AG09319 (cell line): ENCODE measurements at regions not wholly inside any gene's neighbourhood (a gene's known extent, or its start where the extent isn't known, plus 50 kb on each side); places are given as distances from the start of the nearest gene placed in this dataset.

Source experiments
- DNase-seq: peaks from one replicate; pipeline ENCODE4 v3.0.0-alpha.2; 2010; ENCODE audit warnings: low read depth; ENCODE audit errors: extremely low read depth
- CTCF ChIP-seq: IDR thresholded peaks from 2 replicates; pipeline ENCODE4 v1.5.1; 2011; ENCODE audit warnings: low read depth, mild to moderate bottlenecking, inconsistent platforms, low read length, moderate library complexity

GRCh38 chr2:5908071-5908470, 215.9 kb downstream of the SOX11 start:
- TF ChIP-seq CTCF = no peak
- no peak for DNase-seq

- DNase-seq = no peak
- no peak for TF ChIP-seq CTCF
Observed at GRCh38 chr2:5911718-5912117, 219.5 kb downstream of the SOX11 start.

- no peak for DNase-seq
- TF ChIP-seq CTCF = no peak
Observed at GRCh38 chr2:5913711-5914395, 221.7 kb downstream of the SOX11 start.

- no peak for DNase-seq
- TF ChIP-seq CTCF = no peak
Observed at GRCh38 chr2:5914811-5915611, 222.8 kb downstream of the SOX11 start.

- DNase-seq = no peak
- no peak for TF ChIP-seq CTCF
Observed at GRCh38 chr2:5915881-5916310, 223.7 kb downstream of the SOX11 start.

- DNase-seq = no peak
- no peak for TF ChIP-seq CTCF
Observed at GRCh38 chr2:5921081-5921642, 229.0 kb downstream of the SOX11 start.
